HG02759 (cell line): ENCODE measurements at regions not wholly inside any gene's neighbourhood (a gene's known extent, or its start where the extent isn't known, plus 50 kb on each side); places are given as distances from the start of the nearest gene placed in this dataset.
"Not testable (repeated sequence)": the region's sequence is repeated elsewhere in the genome, so short reads cannot be mapped to it uniquely, and the experiment has no call there.

Experiments used
- ATAC-seq: cut with Tn5 transposase; IDR thresholded peaks from one replicate; pipeline ENCODE4 v1.9.1; 2021; ENCODE audit warnings: mild to moderate bottlenecking, moderate library complexity; ENCODE audit not compliant: unreplicated experiment

DNA sequence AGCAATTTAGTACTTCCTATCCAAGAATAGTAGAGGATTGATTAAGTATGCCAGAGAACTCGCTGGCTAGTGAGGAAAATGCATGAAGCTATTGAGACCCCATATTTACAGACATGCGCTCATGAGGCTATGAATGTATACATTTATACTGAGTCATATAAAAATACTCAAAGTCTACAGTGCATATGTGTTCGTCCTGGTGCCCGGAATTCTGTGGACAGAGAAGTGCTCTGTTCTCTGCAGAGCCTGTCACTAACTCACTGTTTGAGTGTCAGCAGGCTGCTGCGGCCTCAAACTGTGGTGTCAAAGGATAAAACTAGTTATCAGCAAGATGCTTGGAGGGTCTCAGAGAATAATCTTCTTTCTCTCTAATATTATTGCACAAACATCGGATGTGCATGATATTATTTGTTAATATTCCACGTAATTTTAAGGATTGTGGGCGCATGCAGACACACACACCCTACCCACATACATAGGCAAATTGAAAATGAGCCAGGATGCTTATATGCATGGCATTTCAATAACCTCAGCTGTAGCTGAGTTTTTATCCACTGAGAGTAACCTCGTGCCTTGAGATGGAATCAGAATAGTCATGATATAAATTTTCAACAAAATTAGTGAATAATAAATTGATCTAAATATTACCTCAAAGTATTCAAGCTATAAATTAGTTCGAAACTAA lies 50.0 kb upstream of the TSC22D2 start:
- ATAC-seq, result no peak

DNA sequence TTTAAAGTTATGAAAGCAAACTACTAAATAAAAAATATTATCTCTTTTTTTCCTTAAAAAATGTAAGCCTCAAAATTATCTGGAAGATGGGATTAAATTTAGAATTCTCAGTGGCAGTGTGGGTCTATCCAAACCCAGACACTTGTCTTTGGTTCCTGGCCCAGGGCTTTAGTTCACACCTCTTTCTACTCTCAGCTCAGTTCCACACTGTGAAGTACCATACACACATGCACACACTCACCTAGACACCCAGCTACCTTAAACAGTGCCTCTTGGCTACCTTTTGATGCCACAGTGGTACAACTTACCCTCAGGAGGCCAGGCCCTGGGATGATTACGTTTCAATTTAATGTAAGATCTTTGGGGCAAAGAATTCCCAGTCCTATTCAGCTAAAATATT lies 51.0 kb upstream of the TSC22D2 start:
- ATAC-seq, result no peak

DNA sequence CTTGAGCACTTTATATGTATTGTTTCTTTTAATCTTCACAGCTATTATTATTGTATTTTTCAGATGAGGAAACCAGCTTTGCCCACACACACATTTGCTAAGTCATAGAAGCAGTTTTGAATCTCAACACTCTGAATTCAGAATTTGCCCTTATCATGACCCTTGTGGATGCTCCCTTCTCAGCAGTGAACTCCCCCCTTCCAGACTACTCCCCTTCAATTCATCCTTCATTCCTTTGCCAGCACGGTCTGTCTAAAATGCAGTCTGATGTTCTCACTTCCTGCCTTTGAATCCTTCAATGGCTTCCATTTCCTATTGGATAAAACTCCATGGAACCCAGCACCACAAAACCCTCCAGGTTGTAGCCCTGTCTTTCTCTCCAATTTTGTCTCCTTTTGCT lies 52.5 kb upstream of the TSC22D2 start:
- ATAC-seq, result no peak

DNA sequence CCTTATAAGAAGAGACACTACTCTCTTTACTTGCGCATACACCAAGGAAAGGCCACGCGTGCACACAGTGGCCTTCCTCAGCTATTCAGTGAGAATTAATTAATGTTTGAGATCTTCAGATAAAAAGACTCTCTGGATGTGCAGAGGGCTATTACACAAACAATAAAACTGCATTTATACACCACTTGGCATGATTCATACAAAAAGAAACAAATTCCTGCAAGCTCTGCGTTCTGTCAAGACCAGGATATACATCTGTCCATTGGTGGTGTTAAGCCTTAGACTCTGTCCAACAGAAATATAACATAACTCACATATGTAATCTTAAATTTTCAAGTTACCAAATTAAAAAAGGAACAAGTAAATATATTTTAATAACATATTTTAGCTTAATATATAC lies 55.2 kb upstream of the TSC22D2 start:
- ATAC-seq, result no peak

DNA sequence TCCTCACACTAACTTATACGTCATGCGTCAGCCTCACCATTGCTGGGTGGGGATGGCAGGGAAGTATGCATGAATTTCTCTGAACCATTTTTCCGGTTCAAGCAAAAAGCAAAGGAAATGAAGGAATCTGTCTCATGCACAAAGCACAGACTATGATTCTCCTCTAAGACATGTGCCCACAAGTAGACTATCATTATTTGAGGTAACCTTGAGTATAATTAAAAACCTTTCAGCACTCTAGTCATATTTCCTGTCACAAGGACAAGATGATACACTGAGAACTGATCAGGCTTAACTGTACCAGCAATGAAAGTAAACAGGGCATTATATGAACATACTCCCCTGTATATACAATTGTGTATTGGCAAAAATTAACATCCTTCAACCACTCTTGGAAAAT lies 56.7 kb upstream of the TSC22D2 start:
- ATAC-seq, result no peak

DNA sequence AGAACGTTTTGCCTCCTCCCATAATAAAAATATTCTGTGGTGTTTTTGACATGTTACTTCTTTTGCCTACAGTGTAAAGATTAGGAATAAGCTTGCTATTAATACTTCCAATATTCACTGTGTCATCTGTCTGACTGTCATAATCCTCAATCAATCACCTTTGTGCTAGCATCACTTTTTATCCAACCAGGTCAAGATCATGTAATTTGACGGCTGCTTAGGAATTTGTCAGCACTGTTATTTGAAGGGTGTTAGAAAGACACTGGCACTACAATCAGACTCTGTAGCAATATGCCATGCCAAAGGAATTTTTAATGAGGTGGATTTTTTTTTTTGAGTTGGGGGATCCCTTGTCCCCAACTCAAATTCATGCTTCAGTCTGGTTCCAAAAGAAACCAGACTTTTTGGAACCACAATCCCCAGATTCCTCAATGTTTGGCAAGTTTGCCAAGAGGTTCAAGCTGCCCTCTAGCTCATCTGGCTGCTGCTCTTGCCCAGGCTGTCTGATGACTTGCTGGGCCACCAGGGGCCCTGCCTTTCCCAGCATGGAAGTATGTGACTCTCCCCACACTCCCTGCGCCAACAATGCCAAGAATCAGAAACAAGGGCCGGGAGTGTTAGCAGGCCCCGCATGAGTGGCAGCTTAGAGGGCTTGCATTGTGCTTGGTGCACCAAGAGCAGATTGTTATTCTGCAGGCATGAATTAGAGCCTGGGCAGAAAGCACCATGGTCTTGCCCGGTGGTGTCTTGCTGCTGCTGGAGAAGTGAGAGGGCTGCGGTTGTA lies 58.6 kb upstream of the TSC22D2 start:
- no peak for ATAC-seq

DNA sequence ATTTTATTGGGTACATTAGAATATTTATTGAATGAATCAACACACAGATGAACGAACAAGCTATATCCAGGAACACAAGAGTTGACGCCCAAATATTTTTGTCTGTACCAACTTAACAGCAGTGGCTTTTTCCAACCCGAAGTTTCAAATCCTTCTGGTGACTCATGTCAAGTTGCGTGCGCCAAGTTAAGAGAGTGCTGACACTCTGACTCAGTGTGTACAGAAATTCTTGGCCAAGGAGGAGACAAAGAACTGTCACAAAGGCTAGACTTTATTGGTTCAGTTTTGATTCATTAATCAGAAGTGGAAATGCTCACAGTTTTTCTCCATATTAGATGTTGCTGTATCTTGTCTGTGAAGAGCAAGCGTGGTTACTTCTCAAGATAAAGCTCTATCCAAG lies 59.6 kb upstream of the TSC22D2 start:
- no peak for ATAC-seq

DNA sequence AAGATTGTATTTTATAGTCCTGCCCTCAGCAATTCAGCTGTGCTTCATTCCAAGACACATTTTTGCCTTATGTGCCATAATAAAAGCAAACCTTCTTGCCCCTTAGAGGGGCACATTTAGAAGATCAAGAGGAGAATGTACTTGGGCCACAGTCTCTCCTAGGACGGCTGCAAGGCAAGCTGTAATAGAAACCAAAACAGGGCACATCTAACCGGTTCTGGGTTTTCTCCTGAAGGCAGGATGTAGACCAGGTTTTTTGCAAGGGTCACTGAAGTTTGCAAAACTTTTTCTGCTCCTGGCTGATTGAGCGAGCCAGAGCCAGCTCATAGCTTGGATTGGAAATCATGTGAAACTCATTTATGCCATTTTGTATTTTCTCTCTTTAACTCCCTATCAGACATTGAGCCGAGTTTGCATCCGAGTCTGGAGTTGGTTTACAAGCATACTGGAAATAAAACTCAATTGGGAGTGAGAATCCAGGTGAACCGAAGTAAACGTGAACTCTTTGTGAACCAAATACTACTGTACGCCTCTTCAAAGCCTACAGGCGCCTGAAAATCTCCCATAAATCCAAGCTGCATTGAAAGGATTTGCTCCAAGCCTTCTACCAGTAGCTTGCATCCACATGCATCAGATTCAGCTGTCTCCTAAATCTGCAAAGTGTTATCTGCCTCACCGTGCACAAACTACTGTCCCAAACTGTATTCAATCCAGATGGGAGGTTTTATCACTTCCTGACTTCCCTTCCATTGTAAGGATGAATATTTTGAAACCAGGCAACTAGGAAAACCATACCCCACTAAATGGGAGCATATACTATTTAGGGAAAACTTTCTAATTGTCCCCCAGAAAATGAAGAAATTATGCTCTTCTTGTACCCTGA lies 60.9 kb upstream of the TSC22D2 start:
- ATAC-seq, result no peak

DNA sequence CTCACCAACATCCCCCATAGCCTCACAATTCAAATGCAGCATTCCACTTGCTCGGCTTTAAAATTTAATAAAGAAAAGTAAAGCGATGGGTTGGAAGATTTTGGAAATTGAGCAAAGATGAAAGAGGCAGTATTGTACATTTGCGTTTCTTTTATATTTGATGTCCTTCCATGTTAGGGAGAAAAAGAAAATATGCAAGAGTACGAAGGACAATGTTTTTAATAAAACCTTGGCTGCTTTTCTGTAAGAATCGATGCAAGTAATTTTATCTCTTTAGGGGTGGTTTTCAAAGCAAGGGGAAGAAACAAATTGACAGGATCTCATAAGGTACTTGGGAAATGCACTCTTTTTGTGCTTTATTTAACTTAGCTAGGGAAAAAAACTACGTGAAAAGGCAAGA lies 61.8 kb upstream of the TSC22D2 start:
- no peak for ATAC-seq

DNA sequence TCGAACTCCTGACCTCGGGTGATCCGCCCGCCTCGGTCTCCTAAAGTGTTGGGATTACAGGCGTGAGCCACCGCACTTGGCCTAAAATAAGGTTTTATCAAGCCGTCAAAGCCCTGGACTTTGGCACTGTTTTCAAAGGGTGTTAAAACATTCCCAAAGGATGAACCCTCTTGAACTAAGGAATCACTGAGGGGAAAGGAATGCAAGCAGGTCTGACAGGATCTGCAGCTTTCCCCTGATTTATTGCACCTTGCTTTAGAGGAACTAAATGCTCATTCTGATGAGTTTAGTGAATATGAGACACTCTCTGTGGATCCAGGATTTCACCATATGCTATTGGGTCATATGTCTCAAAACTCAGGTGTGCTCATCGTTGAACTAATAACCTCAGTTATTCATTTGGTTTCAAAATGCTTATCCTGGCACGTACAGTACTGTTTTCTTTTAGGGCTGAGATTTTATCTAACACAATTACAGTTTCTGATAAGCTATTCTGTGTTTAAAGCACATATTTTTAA lies 63.0 kb upstream of the TSC22D2 start:
- no peak for ATAC-seq

DNA sequence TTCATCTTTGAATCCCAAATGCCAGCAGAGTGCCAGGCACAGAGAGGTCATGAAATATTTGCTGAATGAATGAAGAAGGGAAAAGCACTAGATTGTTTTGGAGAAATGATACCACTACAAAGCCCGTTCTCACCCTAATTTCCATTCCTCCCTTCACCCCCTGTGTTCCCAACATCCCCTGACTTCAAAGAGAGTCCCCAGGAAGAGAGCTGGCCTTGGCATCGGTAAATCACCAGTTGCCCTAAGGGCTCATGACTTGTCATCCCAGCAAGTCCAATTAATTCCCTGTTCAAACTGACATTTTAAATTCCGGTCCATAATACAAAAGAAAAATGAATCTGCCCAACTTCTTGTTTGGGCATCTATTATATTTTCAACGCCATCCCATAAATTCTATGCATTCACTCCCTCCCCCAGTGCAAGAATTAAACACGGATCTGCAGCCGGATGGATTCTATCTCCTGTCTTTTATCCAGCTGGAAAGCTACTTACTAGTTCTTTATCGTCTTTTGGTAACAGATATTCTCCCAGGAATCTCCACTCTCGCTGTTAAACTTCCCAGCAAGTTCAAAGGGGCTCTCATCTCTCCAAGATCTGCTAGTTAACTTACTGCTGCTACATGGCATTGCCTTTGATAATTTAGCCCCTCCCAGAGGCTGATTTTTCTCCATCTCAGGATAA lies 63.9 kb upstream of the TSC22D2 start:
- no peak for ATAC-seq

DNA sequence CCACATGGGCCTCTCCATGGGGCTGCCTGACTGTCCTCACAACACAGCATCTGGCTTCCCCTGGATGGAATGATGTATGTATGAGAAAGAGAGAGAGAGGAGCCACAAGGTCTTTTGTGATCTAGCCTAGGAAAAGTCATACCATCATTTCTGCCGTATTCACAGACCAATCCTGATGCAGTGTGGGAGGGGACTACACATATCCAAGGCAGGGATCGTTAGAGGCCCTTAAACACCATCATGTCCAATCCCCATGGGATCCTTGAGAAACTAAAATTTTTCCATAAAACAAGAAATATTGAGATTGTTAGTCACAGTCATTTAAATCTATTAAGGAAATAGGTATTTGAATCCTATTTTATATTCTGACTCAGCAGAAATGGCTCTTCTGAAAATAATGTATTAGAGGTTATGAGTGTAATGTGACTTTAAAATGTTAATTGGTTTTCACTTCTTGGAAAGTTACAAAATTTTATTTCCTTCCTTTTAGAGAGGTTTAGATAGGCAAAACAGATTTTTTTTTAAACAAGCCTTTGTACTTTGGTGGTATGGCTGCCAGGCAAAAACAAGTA lies 65.1 kb upstream of the TSC22D2 start:
- no peak for ATAC-seq

DNA sequence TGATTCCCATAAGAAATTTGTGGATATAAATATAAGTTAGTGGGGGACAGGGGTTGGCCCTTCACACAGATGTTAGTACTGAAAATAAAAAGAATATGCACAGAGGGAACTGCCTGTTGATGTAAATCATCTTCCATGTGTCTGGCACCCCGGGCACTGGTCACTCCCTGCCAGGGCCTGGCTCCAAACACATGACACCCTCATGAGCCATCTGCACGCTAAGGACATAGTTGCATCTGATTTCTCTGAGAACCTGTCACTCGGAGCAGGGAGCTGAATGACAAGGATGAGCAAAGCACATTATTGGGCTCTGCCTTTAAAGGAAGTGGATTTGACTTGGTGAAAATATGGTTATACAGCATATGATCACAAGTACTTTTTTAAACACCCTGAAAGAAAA lies 66.2 kb upstream of the TSC22D2 start:
- no peak for ATAC-seq

DNA sequence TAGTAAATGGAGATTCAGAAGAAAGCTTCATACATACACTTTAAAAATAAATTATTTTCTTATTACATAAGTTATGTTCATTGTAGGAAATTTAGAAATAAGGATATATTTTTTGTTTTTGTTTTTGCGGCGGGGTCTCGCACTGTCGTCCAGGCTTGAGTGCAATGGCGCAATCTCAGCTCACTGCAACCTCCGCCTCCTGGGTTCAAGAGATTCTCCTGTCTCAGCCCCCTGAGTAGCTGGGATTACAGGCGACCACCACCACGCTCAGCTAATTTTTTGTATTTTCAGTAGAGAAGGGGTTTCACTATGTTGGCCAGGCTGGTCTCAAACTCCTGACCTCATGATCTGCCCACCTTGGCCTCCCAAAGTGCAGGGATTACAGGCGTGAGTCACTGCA lies 71.7 kb upstream of the TSC22D2 start:
- not testable (repeated sequence) for ATAC-seq

DNA sequence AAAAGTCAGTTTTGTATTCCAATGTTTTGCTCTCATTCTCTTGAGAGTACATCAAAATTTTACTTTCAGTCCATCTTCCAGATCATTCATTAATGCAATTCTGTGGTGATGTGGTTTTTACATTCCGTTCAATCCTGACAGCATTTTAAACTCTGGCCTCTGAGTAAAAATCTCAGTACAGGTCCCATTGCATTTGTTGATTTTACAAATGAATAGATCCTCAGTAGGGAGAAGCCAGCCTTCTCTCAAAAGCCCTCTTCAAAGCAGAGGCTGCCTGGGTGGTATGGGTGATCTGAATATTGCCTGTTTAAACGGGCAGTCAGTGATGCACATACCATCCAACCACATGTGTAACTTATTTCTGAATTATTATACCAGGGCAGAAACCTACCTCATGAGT lies 72.5 kb upstream of the TSC22D2 start:
- no peak for ATAC-seq

DNA sequence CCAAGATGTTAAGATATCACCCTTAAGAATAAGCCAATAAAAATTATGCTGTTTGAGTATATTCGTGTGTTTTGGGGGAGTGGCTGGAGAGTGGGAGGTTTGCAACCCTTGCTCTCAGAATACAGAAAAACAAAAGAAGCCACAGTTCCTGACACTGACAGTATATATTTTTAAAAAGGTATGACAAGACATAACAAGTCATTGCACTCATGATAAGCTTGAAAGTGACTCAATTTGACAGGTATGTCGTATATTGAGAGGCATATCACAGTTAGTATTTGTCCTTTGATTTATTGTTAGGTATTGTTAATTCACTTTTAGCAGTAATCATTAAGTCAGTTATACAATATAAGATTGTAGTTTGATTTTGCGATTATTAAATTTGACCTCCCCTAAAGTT lies 73.1 kb upstream of the TSC22D2 start:
- ATAC-seq, result no peak

DNA sequence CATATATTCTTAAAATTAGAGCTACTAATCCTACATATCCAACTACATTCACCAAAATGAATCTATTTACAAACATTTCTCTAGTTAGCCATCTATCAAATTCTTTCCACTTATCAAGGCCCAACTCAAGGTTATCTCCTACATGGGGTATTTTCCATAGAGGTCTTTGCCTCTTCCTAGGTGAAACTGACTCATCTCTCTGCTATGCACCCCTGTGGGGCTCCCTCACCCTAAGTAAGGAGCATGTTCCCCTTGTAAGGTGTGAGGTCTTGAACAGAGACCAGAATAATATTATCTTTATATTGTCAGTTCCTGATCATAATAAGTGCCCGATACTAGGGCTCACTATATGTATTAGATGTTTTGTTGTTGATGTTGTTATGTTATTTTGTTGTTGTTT lies 74.6 kb upstream of the TSC22D2 start:
- no peak for ATAC-seq

DNA sequence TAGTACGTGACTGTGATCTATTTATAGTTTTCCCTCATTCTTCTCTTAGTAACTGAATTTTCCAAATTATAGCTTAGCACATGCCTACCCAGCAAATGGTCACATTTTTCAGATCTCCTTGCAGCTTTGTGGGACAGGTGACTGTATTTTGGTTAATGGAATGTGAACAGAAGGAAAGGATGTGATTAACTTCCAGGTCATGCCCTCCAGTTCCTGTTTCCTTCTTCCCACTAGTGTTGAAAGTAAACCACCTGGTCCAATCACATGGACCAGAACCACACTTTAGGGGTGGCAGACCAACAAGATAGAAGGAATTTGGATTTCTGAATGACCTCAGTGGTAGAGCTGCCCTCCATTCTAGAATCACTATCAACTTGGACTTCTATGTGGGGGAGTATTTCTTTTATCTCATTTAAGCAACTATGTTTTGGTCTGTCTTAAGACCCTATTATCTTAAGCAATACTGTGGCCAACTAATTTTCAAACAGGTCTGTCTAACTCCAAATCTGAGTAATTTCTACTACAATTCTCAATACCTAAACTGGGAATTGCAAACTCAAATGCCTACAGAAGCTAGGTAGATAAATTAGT lies 76.0 kb upstream of the TSC22D2 start:
- no peak for ATAC-seq

DNA sequence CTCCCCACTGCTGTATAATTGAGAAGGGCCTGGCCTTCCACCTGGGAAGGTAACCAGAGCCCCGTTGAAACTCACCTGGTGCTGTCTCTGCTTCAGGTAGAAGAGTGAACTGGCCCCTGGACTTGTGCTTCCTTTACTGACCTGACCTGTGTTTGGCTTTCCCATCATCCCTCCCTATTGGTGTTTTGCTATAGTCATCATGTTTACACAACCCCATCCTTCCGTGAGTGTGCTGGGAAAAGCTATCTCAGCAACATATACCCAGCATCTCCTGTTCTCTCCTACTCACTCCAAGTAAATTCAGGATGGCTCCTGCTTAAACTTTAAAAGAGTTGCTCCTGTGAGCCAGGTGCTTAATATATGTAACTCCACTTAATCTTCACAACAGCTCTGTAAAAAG lies 77.2 kb upstream of the TSC22D2 start:
- no peak for ATAC-seq

DNA sequence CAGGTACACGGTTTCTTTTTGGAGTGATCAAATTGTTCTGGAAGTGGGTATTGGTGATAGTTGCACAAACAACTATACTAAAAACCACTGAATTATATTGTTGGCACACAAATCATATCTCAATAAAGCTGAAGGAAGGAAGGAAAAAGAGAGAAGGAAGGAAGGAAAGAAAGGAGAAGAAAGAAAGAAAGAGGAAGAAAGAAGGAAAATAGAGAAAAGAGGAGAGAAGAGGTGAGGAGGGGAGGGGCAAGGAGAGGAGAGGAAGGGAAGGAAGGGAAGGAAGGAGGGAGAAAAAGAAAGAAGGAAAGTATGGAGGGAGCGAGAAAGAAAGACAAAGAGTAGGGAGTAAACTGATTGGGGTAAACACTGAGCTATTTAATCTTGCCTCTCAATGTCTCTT lies 77.9 kb upstream of the TSC22D2 start:
- ATAC-seq, result no peak
